ENCODE measurements at regions not wholly inside any gene's neighbourhood (a gene's known extent, or its start where the extent isn't known, plus 50 kb on each side); places are given as distances from the start of the nearest gene placed in this dataset.

DNA sequence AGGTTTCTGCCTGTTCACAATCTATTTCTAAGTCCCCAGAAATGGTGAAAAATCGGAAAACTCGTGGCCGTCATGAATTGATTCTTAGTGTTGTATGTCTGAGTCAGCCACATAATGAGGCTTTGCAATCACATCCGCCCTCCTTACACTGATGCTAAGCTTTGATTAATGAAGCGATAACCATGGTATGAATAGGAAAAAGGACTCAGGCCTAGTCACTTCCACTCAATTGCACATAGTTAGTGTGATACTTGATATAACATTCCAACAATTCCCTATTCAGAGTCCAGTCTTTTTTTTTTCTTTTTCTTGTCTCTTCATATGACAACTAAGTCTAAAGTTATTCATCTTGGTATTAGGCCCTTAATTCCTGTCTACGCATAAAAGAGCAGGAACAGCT lies 1231.0 kb downstream of the VRK1 start:
- H3K27me3 ChIP-seq (replicated peaks; ENCODE audit: control insufficient read depth, insufficient read depth, low read length), result no peaks in the 10 kb centered on the region
- H3K36me3 ChIP-seq (ENCODE audit: control insufficient read depth, insufficient read depth, low read length), result no peaks in the 10 kb centered on the region
- H3K4me3 ChIP-seq (replicated peaks; ENCODE audit: low read depth, low read length), result no peak overlapping the region
- DNase-seq (ENCODE audit: extremely low read depth, insufficient read length), result no peak
- TF ChIP-seq, protein P1, sequence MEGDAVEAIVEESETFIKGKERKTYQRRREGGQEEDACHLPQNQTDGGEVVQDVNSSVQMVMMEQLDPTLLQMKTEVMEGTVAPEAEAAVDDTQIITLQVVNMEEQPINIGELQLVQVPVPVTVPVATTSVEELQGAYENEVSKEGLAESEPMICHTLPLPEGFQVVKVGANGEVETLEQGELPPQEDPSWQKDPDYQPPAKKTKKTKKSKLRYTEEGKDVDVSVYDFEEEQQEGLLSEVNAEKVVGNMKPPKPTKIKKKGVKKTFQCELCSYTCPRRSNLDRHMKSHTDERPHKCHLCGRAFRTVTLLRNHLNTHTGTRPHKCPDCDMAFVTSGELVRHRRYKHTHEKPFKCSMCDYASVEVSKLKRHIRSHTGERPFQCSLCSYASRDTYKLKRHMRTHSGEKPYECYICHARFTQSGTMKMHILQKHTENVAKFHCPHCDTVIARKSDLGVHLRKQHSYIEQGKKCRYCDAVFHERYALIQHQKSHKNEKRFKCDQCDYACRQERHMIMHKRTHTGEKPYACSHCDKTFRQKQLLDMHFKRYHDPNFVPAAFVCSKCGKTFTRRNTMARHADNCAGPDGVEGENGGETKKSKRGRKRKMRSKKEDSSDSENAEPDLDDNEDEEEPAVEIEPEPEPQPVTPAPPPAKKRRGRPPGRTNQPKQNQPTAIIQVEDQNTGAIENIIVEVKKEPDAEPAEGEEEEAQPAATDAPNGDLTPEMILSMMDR (IDR thresholded peaks at IDR 0.05; ENCODE audit: insufficient read depth, low read length, poor library complexity, severe bottlenecking), result no peak

- DNase-seq (ENCODE audit: extremely low read depth, insufficient read length), result no peak
- TF ChIP-seq, protein P1 (IDR thresholded peaks at IDR 0.05; ENCODE audit: insufficient read depth, low read length, poor library complexity, severe bottlenecking), result no peak
- no peaks in the 10 kb centered on the region for H3K27me3 ChIP-seq (replicated peaks; ENCODE audit: control insufficient read depth, insufficient read depth, low read length)
- no peak overlapping the region for H3K4me3 ChIP-seq (replicated peaks; ENCODE audit: low read depth, low read length)
- H3K36me3 ChIP-seq (ENCODE audit: control insufficient read depth, insufficient read depth, low read length), result no peaks in the 10 kb centered on the region
Measured at GRCh38 chr14:98035396-98035795, 1236.6 kb downstream of the BCL11B start.

DNA sequence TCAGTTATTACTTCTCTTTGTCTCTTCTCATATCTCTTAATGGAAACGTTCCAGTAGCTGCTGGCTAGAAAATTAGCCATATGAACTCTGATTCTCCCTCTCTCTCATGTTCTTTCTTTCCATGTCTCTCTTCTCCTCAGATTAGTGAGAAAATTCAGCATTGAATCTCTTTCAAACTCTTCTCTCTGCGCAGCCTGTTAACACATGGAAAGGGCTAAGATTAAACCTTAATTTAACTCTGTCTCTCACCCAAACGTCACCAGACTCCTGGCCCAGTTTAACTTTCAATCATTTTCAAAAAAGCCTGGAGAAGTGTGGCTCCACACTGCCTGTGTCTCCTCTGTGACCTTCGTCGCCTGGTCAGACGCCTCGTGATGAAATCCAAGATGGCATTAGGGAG lies 1234.2 kb downstream of the BCL11B start:
- DNase-seq (ENCODE audit: extremely low read depth, insufficient read length), result no peak
- Histone ChIP-seq H3K36me3 (ENCODE audit: control insufficient read depth, insufficient read depth, low read length) (no peaks in the 10 kb centered on the region), H3K4me3 (replicated peaks; ENCODE audit: low read depth, low read length) (no peak overlapping the region), H3K27me3 (replicated peaks; ENCODE audit: control insufficient read depth, insufficient read depth, low read length) (no peaks in the 10 kb centered on the region)
- TF ChIP-seq, protein P1 (IDR thresholded peaks at IDR 0.05; ENCODE audit: insufficient read depth, low read length, poor library complexity, severe bottlenecking), result no peak

DNA sequence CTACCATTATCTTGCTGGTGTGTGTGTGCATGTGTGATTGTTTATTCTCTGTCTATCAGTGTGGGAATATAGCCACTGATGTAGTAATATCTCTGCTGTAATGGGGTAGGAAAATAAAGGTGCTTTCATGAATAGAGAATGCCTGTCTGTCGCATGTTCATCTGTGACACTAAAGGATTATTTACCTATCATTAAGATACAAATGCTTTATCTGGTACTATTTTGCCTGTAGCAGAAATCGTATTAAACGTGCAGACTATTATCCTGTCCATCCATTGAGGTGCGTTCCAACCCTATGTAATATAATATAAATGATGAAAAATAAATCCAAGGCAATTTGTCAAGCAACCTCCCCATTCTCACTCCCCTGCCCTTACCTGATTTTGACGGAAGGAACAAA lies 1215.1 kb downstream of the BCL11B start:
- Histone ChIP-seq H3K36me3 (ENCODE audit: control insufficient read depth, insufficient read depth, low read length) (no peaks in the 10 kb centered on the region), H3K27me3 (replicated peaks; ENCODE audit: control insufficient read depth, insufficient read depth, low read length) (no peaks in the 10 kb centered on the region), H3K4me3 (replicated peaks; ENCODE audit: low read depth, low read length) (no peak overlapping the region)
- TF ChIP-seq, protein P1 (IDR thresholded peaks at IDR 0.05; ENCODE audit: insufficient read depth, low read length, poor library complexity, severe bottlenecking), result no peak
- no peak for DNase-seq (ENCODE audit: extremely low read depth, insufficient read length)

DNA sequence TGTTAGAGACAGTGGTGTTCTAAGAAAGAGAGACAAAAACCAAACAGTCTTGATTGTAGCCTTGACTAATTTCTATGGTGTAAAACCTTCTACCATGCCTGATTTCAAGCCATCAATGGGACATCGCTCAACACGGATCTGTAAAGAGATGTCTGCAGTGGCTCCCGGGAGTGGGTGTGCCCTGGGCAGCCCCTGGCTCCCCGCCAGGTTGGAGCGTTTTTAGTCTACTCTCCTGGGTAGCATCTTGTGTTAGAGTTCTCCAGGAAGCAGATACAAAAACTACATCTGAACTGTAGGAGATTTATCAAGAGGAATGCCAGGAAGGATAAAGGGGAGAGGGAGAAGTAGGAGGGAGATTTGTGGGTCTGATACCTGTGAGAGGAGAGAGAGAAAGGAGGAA lies 1212.9 kb downstream of the BCL11B start:
- DNase-seq (ENCODE audit: extremely low read depth, insufficient read length), result no peak
- H3K36me3 ChIP-seq (ENCODE audit: control insufficient read depth, insufficient read depth, low read length), result no peaks in the 10 kb centered on the region
- H3K27me3 ChIP-seq (replicated peaks; ENCODE audit: control insufficient read depth, insufficient read depth, low read length), result no peaks in the 10 kb centered on the region
- TF ChIP-seq, protein P1 (IDR thresholded peaks at IDR 0.05; ENCODE audit: insufficient read depth, low read length, poor library complexity, severe bottlenecking), result no peak
- H3K4me3 ChIP-seq (replicated peaks; ENCODE audit: low read depth, low read length), result no peak overlapping the region

DNA sequence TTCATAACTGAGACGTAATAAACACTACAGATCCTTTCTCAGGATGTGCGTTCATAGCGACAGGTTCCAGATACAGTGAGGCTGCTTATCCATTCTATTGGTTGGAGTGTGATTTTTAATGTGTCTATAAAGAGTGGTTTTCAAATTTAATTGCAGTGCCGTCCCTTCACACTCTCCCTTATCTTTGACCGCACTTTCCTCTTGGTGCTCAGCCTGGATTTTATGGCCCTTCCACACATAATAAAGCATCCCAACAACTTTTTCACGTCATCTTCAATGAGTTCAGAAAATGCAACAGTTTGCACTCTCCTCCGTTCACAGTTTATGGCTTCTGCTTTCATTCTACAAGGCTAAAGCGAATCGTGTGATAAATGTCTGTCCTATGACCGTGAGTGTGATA lies 1209.9 kb downstream of the BCL11B start:
- TF ChIP-seq, protein P1 (IDR thresholded peaks at IDR 0.05; ENCODE audit: insufficient read depth, low read length, poor library complexity, severe bottlenecking), result no peak
- Histone ChIP-seq H3K4me3 (replicated peaks; ENCODE audit: low read depth, low read length) (no peak overlapping the region), H3K36me3 (ENCODE audit: control insufficient read depth, insufficient read depth, low read length) (no peaks in the 10 kb centered on the region), H3K27me3 (replicated peaks; ENCODE audit: control insufficient read depth, insufficient read depth, low read length) (no peaks in the 10 kb centered on the region)
- no peak for DNase-seq (ENCODE audit: extremely low read depth, insufficient read length)

Measured in GM06990 (cell line).